OCI-LY7 (cell line): ENCODE measurements at regions not wholly inside any gene's neighbourhood (a gene's known extent, or its start where the extent isn't known, plus 50 kb on each side); places are given as distances from the start of the nearest gene placed in this dataset.
"Not testable (repeated sequence)": the region's sequence is repeated elsewhere in the genome, so short reads cannot be mapped to it uniquely, and the experiment has no call there.

Experiments used
- BruUV-seq: library from RNA; stranded (reverse); fragments of 400-500 nt; replicated peaks from 2 replicates; lab custom pipeline; 2021; lab: Mats Ljungman, UMichigan
- CTCF ChIA-PET: fragments of 300-600 bp; sonication (Branson Sonifier 250); formaldehyde crosslinking; loops from one replicate; lab custom pipeline; 2022; ENCODE audit warnings: antibody characterized with exemption; ENCODE audit not compliant: unreplicated experiment; lab: Charles Lee
- POLR2A ChIA-PET: fragments of 300-600 bp; sonication (Branson Sonifier 250); formaldehyde crosslinking; loops from one replicate; lab custom pipeline; 2022; ENCODE audit warnings: antibody characterized with exemption; lab: Charles Lee
- DNase-seq: peaks from one replicate; pipeline ENCODE4 v3.0.0-alpha.2; 2015; ENCODE audit warnings: low spot score
- H2AFZ ChIP-seq: fragments of 200-600 bp; sonication (generic), shearing (Covaris generic); 2 replicates; pipeline ENCODE4 v1.6.1; 2014; ENCODE audit warnings: mild to moderate bottlenecking, antibody characterized with exemption, low read length, moderate library complexity
- H3K27ac ChIP-seq: fragments of 200-600 bp; sonication (generic); 2 replicates; pipeline ENCODE4 v1.5.1; 2014; ENCODE audit warnings: mixed run types, low read depth, mild to moderate bottlenecking, moderate library complexity, low read length, inconsistent platforms; ENCODE audit not compliant: poor library complexity, severe bottlenecking
- H3K36me3 ChIP-seq: fragments of 200-600 bp; sonication (generic); 2 replicates; pipeline ENCODE4 v1.6.1; 2014; ENCODE audit warnings: mild to moderate bottlenecking, antibody characterized with exemption, low read length, moderate library complexity, mixed read lengths; ENCODE audit not compliant: insufficient read depth
- H3K4me1 ChIP-seq: fragments of 200-600 bp; sonication (generic); 2 replicates; pipeline ENCODE4 v1.5.1; 2014; ENCODE audit warnings: mild to moderate bottlenecking, low read length; ENCODE audit not compliant: insufficient read depth, poor library complexity, severe bottlenecking
- H3K4me2 ChIP-seq: fragments of 200-600 bp; sonication (generic); 2 replicates; pipeline ENCODE4 v1.6.1; 2014; ENCODE audit warnings: mild to moderate bottlenecking, low read length
- H3K4me3 ChIP-seq: fragments of 200-600 bp; sonication (generic); 2 replicates; pipeline ENCODE4 v1.5.1; 2014; ENCODE audit warnings: mild to moderate bottlenecking, low read depth, low read length; ENCODE audit not compliant: poor library complexity, severe bottlenecking
- H3K79me2 ChIP-seq: fragments of 200-600 bp; sonication (generic); 2 replicates; pipeline ENCODE4 v1.6.1; 2016; ENCODE audit warnings: low read depth, mild to moderate bottlenecking, low read length, moderate library complexity, mixed read lengths; ENCODE audit not compliant: insufficient read depth
- H3K9me2 ChIP-seq: fragments of 200-600 bp; sonication (generic); 2 replicates; pipeline ENCODE4 v1.6.1; 2016; ENCODE audit warnings: mild to moderate bottlenecking, low read length, mixed read lengths; ENCODE audit not compliant: insufficient read depth
- H3K9me3 ChIP-seq: fragments of 200-600 bp; sonication (generic); 2 replicates; pipeline ENCODE4 v1.6.1; 2014; ENCODE audit warnings: mild to moderate bottlenecking, mixed run types, low read length, mixed read lengths
- H4K20me1 ChIP-seq: fragments of 200-600 bp; sonication (generic); 2 replicates; pipeline ENCODE4 v1.6.1; 2014; ENCODE audit warnings: mild to moderate bottlenecking, antibody characterized with exemption, low read length, moderate library complexity, mixed read lengths; ENCODE audit not compliant: insufficient read depth
- EZH2phosphoT487 ChIP-seq: fragments of 200-600 bp; sonication (generic); IDR thresholded peaks from 2 replicates; pipeline ENCODE4 v1.6.1; 2018; ENCODE audit warnings: low read depth, borderline replicate concordance, mild to moderate bottlenecking, mixed run types, antibody characterized with exemption, low read length, moderate library complexity, mixed read lengths
- intact Hi-C: fragments of 100-400 bp; cut with micrococcal nuclease; formaldehyde crosslinking; loops from one replicate; pipeline ENCODE4 v1.10.0; 2022; ENCODE audit not compliant: unreplicated experiment
- TF ChIP-seq, protein P1 (sequence below): fragments of 200-600 bp; sonication (generic); conservative IDR thresholded peaks from 2 replicates; pipeline ENCODE4 v1.5.1; 2014; ENCODE audit warnings: mild to moderate bottlenecking, antibody characterized with exemption, low read length, moderate library complexity, mixed read lengths

DNA sequence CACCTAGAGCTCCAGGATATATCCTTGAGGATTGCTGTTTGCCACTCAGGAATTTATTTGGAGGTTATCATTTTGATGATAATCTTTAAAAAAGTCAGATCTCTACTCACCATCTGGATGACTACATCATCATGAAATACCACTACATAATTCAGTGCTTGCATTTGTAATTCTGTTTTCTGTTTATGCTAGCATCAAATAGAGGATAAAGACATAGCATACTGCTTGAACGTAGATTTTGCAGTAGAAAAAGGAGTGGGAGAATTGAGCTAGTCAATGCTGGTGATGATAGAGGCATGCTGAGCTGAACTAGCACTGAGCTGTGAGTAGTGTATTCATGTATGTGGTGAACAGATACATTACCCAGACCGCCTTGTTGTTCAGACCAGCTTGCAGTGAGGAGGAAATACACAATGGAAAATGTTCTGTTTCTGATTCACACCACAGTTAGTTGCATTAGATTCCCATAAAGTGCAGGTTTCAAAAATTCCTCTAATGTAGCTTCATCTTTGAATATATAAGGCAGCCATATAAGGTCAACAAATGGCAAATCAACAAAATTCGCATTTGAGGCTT, 68.8 kb upstream of the CDC42EP3 start:
- Histone ChIP-seq H3K4me1 (no peaks in the 10 kb centered on the region), H3K27ac (no peak overlapping the region), H2AFZ (no peak overlapping the region), H3K9me2 (no peaks in the 10 kb centered on the region), H3K4me2 (no peak overlapping the region), H4K20me1 (no peaks in the 10 kb centered on the region), H3K9me3 (no peaks in the 10 kb centered on the region), H3K79me2 (no peaks in the 10 kb centered on the region), H3K4me3 (no peak overlapping the region), H3K36me3 (no peaks in the 10 kb centered on the region)
- CTCF ChIA-PET: no interaction called here
- TF ChIP-seq EZH2phosphoT487: no peak
- TF ChIP-seq, protein P1, sequence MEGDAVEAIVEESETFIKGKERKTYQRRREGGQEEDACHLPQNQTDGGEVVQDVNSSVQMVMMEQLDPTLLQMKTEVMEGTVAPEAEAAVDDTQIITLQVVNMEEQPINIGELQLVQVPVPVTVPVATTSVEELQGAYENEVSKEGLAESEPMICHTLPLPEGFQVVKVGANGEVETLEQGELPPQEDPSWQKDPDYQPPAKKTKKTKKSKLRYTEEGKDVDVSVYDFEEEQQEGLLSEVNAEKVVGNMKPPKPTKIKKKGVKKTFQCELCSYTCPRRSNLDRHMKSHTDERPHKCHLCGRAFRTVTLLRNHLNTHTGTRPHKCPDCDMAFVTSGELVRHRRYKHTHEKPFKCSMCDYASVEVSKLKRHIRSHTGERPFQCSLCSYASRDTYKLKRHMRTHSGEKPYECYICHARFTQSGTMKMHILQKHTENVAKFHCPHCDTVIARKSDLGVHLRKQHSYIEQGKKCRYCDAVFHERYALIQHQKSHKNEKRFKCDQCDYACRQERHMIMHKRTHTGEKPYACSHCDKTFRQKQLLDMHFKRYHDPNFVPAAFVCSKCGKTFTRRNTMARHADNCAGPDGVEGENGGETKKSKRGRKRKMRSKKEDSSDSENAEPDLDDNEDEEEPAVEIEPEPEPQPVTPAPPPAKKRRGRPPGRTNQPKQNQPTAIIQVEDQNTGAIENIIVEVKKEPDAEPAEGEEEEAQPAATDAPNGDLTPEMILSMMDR: no peak
- intact Hi-C loops: no loop called here
- BruUV-seq: no TSS peak
- POLR2A ChIA-PET: interaction anchor here (0.6 kb wide), 1 partner anchor 487 kb away, joined by 3 read pairs; no protein-coding TSS in a partner anchor
- no peak for DNase-seq

DNA sequence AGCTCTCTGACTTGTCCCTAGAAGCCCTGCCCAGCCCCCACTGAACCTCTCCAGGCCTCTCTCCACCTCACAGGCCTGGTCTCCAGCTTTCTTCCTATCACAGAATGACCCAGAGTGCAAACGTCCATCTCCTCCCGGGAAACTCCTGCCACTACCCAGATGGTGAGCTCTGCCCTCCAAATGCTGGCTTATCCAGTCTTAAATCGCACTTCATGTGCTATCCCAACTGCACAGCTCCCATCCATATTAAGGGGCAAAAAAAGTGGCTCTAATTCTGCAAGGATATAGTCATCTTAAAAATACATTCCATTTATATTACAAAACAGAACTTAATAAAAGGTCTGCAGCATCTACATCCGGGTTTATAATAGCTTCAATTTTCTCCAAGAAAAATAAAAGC, 70.8 kb upstream of the CDC42EP3 start:
- intact Hi-C loops: no loop called here
- Histone ChIP-seq H2AFZ (no peak overlapping the region), H3K9me3 (no peaks in the 10 kb centered on the region), H3K36me3 (no peaks in the 10 kb centered on the region), H3K4me2 (no peak overlapping the region), H4K20me1 (no peaks in the 10 kb centered on the region), H3K9me2 (no peaks in the 10 kb centered on the region), H3K4me1 (no peaks in the 10 kb centered on the region), H3K79me2 (no peaks in the 10 kb centered on the region), H3K27ac (no peak overlapping the region), H3K4me3 (no peak overlapping the region)
- ChIA-PET POLR2A (interaction anchor here (1.4 to 1.5 kb wide), 2 partner anchors 10 to 17 kb away, joined by 3 to 4 read pairs; no protein-coding TSS in a partner anchor), CTCF (no interaction called here)
- no TSS peak for BruUV-seq
- TF ChIP-seq, protein P1: no peak
- TF ChIP-seq EZH2phosphoT487: no peak
- no peak for DNase-seq

DNA sequence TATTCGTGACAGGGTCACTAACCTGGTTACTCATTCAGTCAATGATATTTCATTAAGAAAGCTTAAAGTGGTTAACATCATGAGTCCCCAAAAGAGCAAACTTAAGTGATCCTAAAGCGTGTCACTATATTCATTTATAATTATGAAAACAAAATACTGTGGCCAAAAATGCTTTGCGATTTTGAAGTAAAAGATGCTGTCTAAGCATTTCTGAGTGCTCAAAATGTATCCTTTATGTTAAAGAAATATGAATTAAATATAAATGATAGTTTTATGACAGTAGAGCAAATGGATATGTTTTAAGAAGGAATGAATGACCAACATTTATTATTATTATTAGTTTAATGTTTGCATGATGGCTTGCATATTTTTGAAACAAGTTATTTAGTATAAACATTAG, 72.6 kb upstream of the CDC42EP3 start:
- no peaks in the 10 kb centered on the region for H3K36me3 ChIP-seq
- H3K9me2 ChIP-seq: no peaks in the 10 kb centered on the region
- H3K27ac ChIP-seq: no peak overlapping the region
- no peak overlapping the region for H2AFZ ChIP-seq
- no peaks in the 10 kb centered on the region for H3K9me3 ChIP-seq
- no peaks in the 10 kb centered on the region for H4K20me1 ChIP-seq
- no TSS peak for BruUV-seq
- H3K79me2 ChIP-seq: no peaks in the 10 kb centered on the region
- H3K4me1 ChIP-seq: no peaks in the 10 kb centered on the region
- DNase-seq: no peak
- POLR2A ChIA-PET: no interaction called here
- CTCF ChIA-PET: no interaction called here
- TF ChIP-seq, protein P1: no peak
- no peak for TF ChIP-seq EZH2phosphoT487
- intact Hi-C loops: no loop called here
- no peak overlapping the region for H3K4me2 ChIP-seq
- H3K4me3 ChIP-seq: no peak overlapping the region

DNA sequence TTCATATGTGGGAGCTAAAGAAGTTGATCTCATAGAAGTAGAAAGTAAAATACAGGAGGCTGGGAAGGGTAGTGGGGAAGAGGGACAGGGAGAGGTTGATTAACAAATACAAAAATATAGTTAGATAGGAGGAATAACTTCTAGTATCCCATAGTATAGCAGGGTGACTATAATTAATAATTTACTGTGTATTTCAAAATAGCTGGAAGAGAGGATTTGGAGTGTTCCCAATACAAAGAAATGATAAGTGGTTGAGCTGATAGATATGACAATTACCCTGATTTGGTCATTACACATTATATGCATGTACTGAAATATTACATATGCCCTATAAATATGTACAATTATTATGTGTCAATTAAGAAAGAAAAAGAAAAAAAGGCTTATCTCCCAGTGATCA, 73.5 kb upstream of the CDC42EP3 start:
- H3K27ac ChIP-seq, H4K20me1 ChIP-seq, intact Hi-C loops, H2AFZ ChIP-seq, H3K4me2 ChIP-seq, H3K36me3 ChIP-seq, H3K4me1 ChIP-seq, H3K9me2 ChIP-seq, DNase-seq, H3K79me2 ChIP-seq, H3K9me3 ChIP-seq, BruUV-seq, H3K4me3 ChIP-seq, CTCF ChIA-PET: not testable (repeated sequence)
- POLR2A ChIA-PET: interaction anchor here (0.5 to 0.6 kb wide), 2 partner anchors 36 to 286 kb away, joined by 3 to 4 read pairs; no protein-coding TSS in a partner anchor
